Mesenchymal stem cell (in vitro differentiated cells and primary cell): ENCODE measurements at regions not wholly inside any gene's neighbourhood (a gene's known extent, or its start where the extent isn't known, plus 50 kb on each side); places are given as distances from the start of the nearest gene placed in this dataset.

Source experiments
- DNase-seq: peaks from one replicate; pipeline ENCODE4 v3.0.0-alpha.2; 2013
- H2AFZ ChIP-seq: one replicate; pipeline ENCODE4 v1.6.1; 2013; ENCODE audit warnings: low read depth, mild to moderate bottlenecking, control low read depth, inconsistent platforms, low read length, moderate library complexity
- H2AK5ac ChIP-seq: 2 replicates; pipeline ENCODE4 v1.6.1; 2013; ENCODE audit warnings: low read length, moderate library complexity, mild to moderate bottlenecking, inconsistent platforms; ENCODE audit not compliant: severe bottlenecking
- H2BK120ac ChIP-seq: one replicate; pipeline ENCODE4 v1.6.1; 2013; ENCODE audit warnings: low read depth, mild to moderate bottlenecking, inconsistent platforms, low read length, moderate library complexity
- H2BK12ac ChIP-seq, 2 experiments: one replicate each; pipeline ENCODE4 v1.6.1; 2013; ENCODE audit warnings: inconsistent platforms in 2 of 2, low read length in 2 of 2, mild to moderate bottlenecking in 2 of 2, moderate library complexity in 2 of 2, control low read depth in 1 of 2
- H2BK15ac ChIP-seq: one replicate; pipeline ENCODE4 v1.6.1; 2013; ENCODE audit warnings: mild to moderate bottlenecking, low read depth, inconsistent platforms; ENCODE audit not compliant: poor library complexity, severe bottlenecking
- H2BK5ac ChIP-seq: 2 replicates; pipeline ENCODE4 v1.6.1; 2013; ENCODE audit warnings: low read depth, mild to moderate bottlenecking, low read length, control low read depth, inconsistent platforms; ENCODE audit not compliant: poor library complexity, severe bottlenecking
- H3K14ac ChIP-seq, 2 experiments: one replicate each; pipeline ENCODE4 v1.6.1; 2013; ENCODE audit warnings: inconsistent platforms in 2 of 2, low read length in 2 of 2, control low read depth in 1 of 2, mild to moderate bottlenecking in 1 of 2, moderate library complexity in 1 of 2
- H3K18ac ChIP-seq, 2 experiments: one replicate each; pipeline ENCODE4 v1.6.1; 2013; ENCODE audit warnings: inconsistent platforms in 2 of 2, low read length in 2 of 2, control low read depth in 1 of 2, low read depth in 1 of 2, mild to moderate bottlenecking in 1 of 2
- H3K23ac ChIP-seq, 2 experiments: one replicate each; pipeline ENCODE4 v1.6.1; 2013; ENCODE audit warnings: inconsistent platforms in 2 of 2, low read length in 2 of 2, mild to moderate bottlenecking in 2 of 2, moderate library complexity in 2 of 2, control low read depth in 1 of 2
- H3K27ac ChIP-seq: 2 replicates; pipeline ENCODE4 v1.5.1; 2013; ENCODE audit warnings: mild to moderate bottlenecking, moderate library complexity, low read length, control low read depth, inconsistent platforms; ENCODE audit not compliant: poor library complexity, severe bottlenecking
- H3K27me3 ChIP-seq, 2 experiments: 2 replicates each; pipeline versions ENCODE4 v1.6.1 to v1.7.0; 2013; ENCODE audit warnings: low read length in 2 of 2, mild to moderate bottlenecking in 2 of 2, moderate library complexity in 2 of 2, control low read depth in 1 of 2, inconsistent platforms in 1 of 2; ENCODE audit not compliant: control insufficient read depth in 1 of 2, insufficient read depth in 1 of 2
- H3K36me3 ChIP-seq, 2 experiments: 2 replicates each; pipeline versions ENCODE4 v1.6.1 to v1.7.0; 2013; ENCODE audit warnings: low read length in 2 of 2, control low read depth in 1 of 2, inconsistent platforms in 1 of 2, low read depth in 1 of 2, mild to moderate bottlenecking in 1 of 2; ENCODE audit not compliant: insufficient read depth in 2 of 2, control insufficient read depth in 1 of 2
- H3K4ac ChIP-seq, 2 experiments: one replicate each; pipeline ENCODE4 v1.6.1; 2013; ENCODE audit warnings: inconsistent platforms in 2 of 2, low read length in 2 of 2, mild to moderate bottlenecking in 2 of 2, moderate library complexity in 2 of 2, control low read depth in 1 of 2, low read depth in 1 of 2
- H3K4me1 ChIP-seq: 2 replicates; pipeline ENCODE4 v1.6.1; 2013; ENCODE audit warnings: low read depth, low read length, control low read depth; ENCODE audit not compliant: control insufficient read depth, insufficient read depth
- H3K4me2 ChIP-seq: 2 replicates; pipeline ENCODE4 v1.6.1; 2013; ENCODE audit warnings: low read length, mild to moderate bottlenecking, inconsistent platforms; ENCODE audit not compliant: poor library complexity, severe bottlenecking
- H3K4me3 ChIP-seq, 2 experiments: 2 replicates each; pipeline versions ENCODE4 v1.5.1 to v1.7.0; 2013; ENCODE audit warnings: low read length in 2 of 2, mild to moderate bottlenecking in 2 of 2, control low read depth in 1 of 2, low read depth in 1 of 2; ENCODE audit not compliant: insufficient read depth in 1 of 2
- H3K79me1 ChIP-seq: replicated peaks from 2 replicates; pipeline ENCODE4 v1.6.1; 2013; ENCODE audit warnings: mild to moderate bottlenecking, control low read depth, low read length, inconsistent platforms; ENCODE audit not compliant: poor library complexity, severe bottlenecking
- H3K9ac ChIP-seq: 2 replicates; pipeline ENCODE4 v1.7.0; 2013; ENCODE audit warnings: mild to moderate bottlenecking, low read length, moderate library complexity
- H3K9me3 ChIP-seq: 2 replicates; pipeline ENCODE4 v1.7.0; 2013; ENCODE audit warnings: mild to moderate bottlenecking, low read length; ENCODE audit not compliant: control insufficient read depth
- H4K8ac ChIP-seq: one replicate; pipeline ENCODE4 v1.6.1; 2013; ENCODE audit warnings: inconsistent platforms, mild to moderate bottlenecking, low read length, moderate library complexity
- H4K91ac ChIP-seq: one replicate; pipeline ENCODE4 v1.6.1; 2013; ENCODE audit warnings: mild to moderate bottlenecking, low read length, inconsistent platforms
- WGBS: methylation state at CpG from one replicate; pipeline ENCODE4 v1.1.7; 2013; ENCODE audit warnings: mixed read lengths; 5-methylcytosine and 5-hydroxymethylcytosine counted together

DNA sequence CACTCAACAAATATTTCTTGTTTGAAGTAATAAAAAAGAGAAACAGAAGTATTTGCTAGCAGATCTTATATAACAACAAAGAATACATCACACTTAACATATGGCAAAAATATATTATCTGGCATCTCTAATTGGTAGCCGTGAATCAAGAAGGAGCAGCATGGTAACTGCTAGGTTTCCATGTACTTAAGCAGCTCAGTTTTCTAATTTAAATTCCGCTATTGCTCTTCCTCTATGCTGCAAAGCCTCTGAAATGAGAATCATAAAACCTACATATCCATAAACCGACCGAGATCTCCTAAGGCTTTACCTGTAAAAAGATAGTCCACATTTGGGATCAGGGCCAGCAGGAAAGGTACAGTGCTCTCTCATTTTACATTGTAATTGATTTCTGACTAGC, 76.6 kb upstream of the PTPRZ1 start:
- no peak overlapping the region for H3K18ac ChIP-seq
- no peak overlapping the region for H2AK5ac ChIP-seq
- H2BK15ac ChIP-seq = no peak overlapping the region
- no peak overlapping the region for H3K4me3 ChIP-seq
- H2BK5ac ChIP-seq = no peak overlapping the region
- no peaks in the 10 kb centered on the region for H3K79me1 ChIP-seq
- no peak overlapping the region for H3K14ac ChIP-seq
- H4K91ac ChIP-seq = no peak overlapping the region
- H2BK120ac ChIP-seq = no peak overlapping the region
- no peak overlapping the region for H3K4ac ChIP-seq
- WGBS = 88% methylated on average over 4 of the region's 4 CpGs
- no peak overlapping the region for H3K23ac ChIP-seq
- no peak overlapping the region for H2BK12ac ChIP-seq
- no peaks in the 10 kb centered on the region for H3K9me3 ChIP-seq
- no peak overlapping the region for H3K9ac ChIP-seq
- no peaks in the 10 kb centered on the region for H3K27me3 ChIP-seq
- no peak overlapping the region for H3K4me2 ChIP-seq
- DNase-seq = no peak
- no peaks in the 10 kb centered on the region for H3K4me1 ChIP-seq
- no peak overlapping the region for H2AFZ ChIP-seq
- H3K36me3 ChIP-seq = no peaks in the 10 kb centered on the region
- H4K8ac ChIP-seq = no peak overlapping the region
- no peak overlapping the region for H3K27ac ChIP-seq

DNA sequence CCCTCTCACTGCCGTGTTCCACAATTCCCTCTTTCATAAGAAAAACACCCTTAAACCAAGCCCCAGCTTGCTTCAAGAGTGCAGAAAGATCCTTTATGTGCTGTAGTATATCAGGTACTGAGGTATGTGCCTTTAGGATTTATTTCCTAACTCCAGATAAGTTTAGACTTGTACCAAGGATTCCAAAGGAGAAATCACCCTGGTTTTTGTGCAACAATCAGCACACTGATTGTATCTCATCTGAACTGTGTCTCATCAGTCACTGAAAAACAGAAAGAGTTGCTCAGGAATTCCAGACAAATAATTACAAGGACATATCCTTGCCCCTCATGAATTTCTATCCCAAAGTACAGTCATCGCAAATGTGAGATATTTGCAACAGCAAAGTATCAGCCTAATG, 77.2 kb upstream of the PTPRZ1 start:
- WGBS = 87% methylated on average over 1 of the region's 2 CpGs

DNA sequence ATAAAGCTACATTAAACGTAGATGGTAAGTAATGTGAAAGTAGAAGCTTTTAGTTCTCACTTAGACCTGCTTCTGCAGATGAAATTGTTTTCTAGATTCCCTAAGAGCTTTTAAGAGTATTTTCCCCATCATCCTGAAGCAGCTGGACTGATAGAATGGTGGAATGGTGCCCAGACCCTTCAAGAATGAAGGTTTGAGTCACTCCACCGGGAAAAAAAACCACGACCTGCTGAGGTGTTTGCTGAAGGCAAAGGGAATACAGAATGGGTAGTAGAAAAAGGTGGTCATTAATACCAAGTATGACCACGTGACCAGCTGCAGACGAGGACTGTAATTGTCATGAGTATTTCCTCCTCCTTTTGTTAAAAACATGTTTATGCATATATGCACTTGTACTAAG, 79.2 kb upstream of the PTPRZ1 start:
- H3K79me1 ChIP-seq = no peaks in the 10 kb centered on the region
- no peak overlapping the region for H3K4ac ChIP-seq
- H3K4me3 ChIP-seq = no peak overlapping the region
- H2AFZ ChIP-seq = no peak overlapping the region
- no peak overlapping the region for H4K91ac ChIP-seq
- H4K8ac ChIP-seq = no peak overlapping the region
- 58% methylated on average over 3 of the region's 5 CpGs for WGBS
- H3K9ac ChIP-seq = no peak overlapping the region
- H3K27ac ChIP-seq = no peak overlapping the region
- H3K4me2 ChIP-seq = no peak overlapping the region
- no peak for DNase-seq
- H3K18ac ChIP-seq = no peak overlapping the region
- no peak overlapping the region for H2BK12ac ChIP-seq
- no peak overlapping the region for H2BK120ac ChIP-seq
- H3K9me3 ChIP-seq = no peaks in the 10 kb centered on the region
- no peaks in the 10 kb centered on the region for H3K27me3 ChIP-seq
- H3K14ac ChIP-seq = no peak overlapping the region
- H2BK5ac ChIP-seq = no peak overlapping the region
- no peak overlapping the region for H2AK5ac ChIP-seq
- no peaks in the 10 kb centered on the region for H3K4me1 ChIP-seq
- H2BK15ac ChIP-seq = no peak overlapping the region
- no peaks in the 10 kb centered on the region for H3K36me3 ChIP-seq
- no peak overlapping the region for H3K23ac ChIP-seq

More for the DNA sequence above, 77.2 kb upstream of the PTPRZ1 start:
- Histone ChIP-seq H2BK15ac (no peak overlapping the region), H3K9ac (no peak overlapping the region), H4K8ac (no peak overlapping the region), H2BK120ac (no peak overlapping the region), H3K4ac (no peak overlapping the region), H2AFZ (no peak overlapping the region), H3K27me3 (no peaks in the 10 kb centered on the region), H3K36me3 (no peaks in the 10 kb centered on the region), H2BK5ac (no peak overlapping the region), H3K14ac (no peak overlapping the region), H3K23ac (no peak overlapping the region), H4K91ac (no peak overlapping the region), H3K4me3 (no peak overlapping the region), H3K18ac (no peak overlapping the region), H2BK12ac (no peak overlapping the region), H2AK5ac (no peak overlapping the region), H3K79me1 (no peaks in the 10 kb centered on the region), H3K9me3 (no peaks in the 10 kb centered on the region), H3K27ac (no peak overlapping the region), H3K4me2 (no peak overlapping the region), H3K4me1 (no peaks in the 10 kb centered on the region)
- DNase-seq = no peak

DNA sequence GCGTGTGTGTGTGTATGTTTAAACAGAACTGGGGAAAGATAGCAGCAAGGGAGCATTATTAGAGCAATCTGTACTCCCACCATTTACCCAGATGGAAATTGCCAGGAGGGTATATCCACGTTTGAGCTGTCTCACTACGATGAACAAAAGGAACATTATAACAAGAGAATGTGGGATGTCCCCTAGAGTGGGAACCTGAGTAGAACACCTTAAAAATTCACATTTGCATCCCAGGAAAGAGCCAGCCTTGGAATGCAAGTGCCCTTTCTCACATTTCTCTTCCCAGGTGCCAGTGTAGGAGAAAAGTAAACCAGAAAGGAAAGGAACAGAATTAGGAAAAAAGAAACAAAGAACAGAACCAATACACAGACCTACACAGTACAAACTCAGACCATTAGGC, 95.3 kb upstream of the PTPRZ1 start:
- no peak overlapping the region for H2BK12ac ChIP-seq
- H3K14ac ChIP-seq = no peak overlapping the region
- no peak overlapping the region for H3K4ac ChIP-seq
- H4K8ac ChIP-seq = no peak overlapping the region
- 66% methylated on average over 3 of the region's 3 CpGs for WGBS
- DNase-seq = no peak
- no peaks in the 10 kb centered on the region for H3K4me1 ChIP-seq
- no peak overlapping the region for H3K9ac ChIP-seq
- no peak overlapping the region for H3K4me3 ChIP-seq
- H3K4me2 ChIP-seq = no peak overlapping the region
- no peak overlapping the region for H2BK120ac ChIP-seq
- H3K23ac ChIP-seq = no peak overlapping the region
- no peaks in the 10 kb centered on the region for H3K36me3 ChIP-seq
- no peak overlapping the region for H2AFZ ChIP-seq
- no peaks in the 10 kb centered on the region for H3K79me1 ChIP-seq
- H3K18ac ChIP-seq = no peak overlapping the region
- H3K27me3 ChIP-seq = no peaks in the 10 kb centered on the region
- H4K91ac ChIP-seq = no peak overlapping the region
- H2BK15ac ChIP-seq = no peak overlapping the region
- H2BK5ac ChIP-seq = no peak overlapping the region
- H3K9me3 ChIP-seq = no peaks in the 10 kb centered on the region
- no peak overlapping the region for H2AK5ac ChIP-seq
- no peak overlapping the region for H3K27ac ChIP-seq
